Stimulated activated CD4-positive, alpha-beta T cell treated with anti-CD3 and anti-CD28 coated beads, Interleukin-4, amount 100 ng/mL, for 48 hours (primary cell): ENCODE measurements at regions not wholly inside any gene's neighbourhood (a gene's known extent, or its start where the extent isn't known, plus 50 kb on each side); places are given as distances from the start of the nearest gene placed in this dataset.

ENCODE experiments used
- DNase-seq, 2 donors: peaks; one replicate each; pipeline ENCODE4 v3.0.0-alpha.2; 2020; ENCODE audit warnings: low read depth in 2 of 2

- no peak for DNase-seq
These were observed 512.0 kb downstream of the CMPK2 start for GRCh38 chr2:6353669-6354068.

DNA sequence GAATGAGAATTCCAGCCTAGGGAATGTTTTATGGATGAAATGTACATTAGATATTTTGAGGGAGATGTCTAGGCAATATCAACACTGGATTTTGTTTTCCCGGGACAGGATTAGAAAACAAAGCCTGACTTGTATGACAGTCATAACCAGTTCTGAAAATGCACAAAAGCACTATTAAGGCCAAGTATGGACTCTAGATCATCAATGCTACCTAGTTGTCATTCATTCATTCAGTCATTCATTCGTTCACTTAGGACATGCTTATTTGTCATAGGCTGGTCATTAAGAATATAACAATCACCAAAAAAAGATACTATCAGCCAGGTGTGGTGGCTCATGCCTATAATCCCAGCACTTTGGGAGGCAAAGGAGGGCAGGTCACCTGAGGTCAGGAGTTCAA is 511.2 kb downstream of the CMPK2 start:
- DNase-seq, result no peak

DNA sequence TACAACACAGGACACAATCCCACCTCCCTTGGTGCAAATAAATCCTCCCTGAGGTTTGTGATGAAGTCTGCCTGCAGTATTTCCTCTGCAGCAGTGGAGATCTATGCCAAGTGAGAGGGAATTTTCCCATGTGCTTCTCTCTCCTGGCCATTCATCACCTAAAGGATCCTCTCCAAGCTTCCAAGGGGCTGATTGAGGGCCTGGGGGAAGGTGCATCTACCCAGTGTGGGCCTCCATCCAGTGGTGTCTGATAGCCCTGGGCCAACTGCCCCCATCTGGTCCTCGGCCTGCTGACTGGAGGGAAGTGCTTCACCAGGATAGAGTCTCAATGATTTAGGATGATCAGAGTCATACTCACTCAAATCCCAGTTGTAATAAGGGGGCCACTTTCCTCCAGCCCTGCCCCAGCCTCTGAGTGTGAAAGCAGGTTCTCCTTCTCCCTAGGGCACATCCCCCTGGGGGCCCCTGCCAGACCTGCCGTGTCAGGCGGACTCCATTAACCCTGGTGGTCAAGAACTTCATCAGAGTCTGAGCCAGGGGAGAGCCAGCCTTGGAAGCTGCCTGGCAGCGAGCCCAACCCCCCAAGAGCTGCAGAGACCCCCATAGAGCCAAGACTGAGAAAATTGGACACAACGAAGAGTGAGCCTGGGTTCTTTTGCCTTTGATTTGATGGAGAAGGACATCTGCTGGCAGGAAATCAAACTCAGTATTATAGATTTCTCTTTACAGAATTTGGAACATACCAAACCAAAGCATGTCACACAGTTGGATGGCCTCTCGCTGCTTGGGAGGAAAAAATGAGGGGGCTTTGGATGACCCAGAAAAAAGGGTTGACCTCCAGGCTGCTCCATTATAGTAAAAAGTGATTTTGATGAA is 509.6 kb downstream of the CMPK2 start:
- no peak for DNase-seq

GRCh38 chr2:6358546-6358945 is 507.2 kb downstream of the CMPK2 start:
- no peak for DNase-seq

DNA sequence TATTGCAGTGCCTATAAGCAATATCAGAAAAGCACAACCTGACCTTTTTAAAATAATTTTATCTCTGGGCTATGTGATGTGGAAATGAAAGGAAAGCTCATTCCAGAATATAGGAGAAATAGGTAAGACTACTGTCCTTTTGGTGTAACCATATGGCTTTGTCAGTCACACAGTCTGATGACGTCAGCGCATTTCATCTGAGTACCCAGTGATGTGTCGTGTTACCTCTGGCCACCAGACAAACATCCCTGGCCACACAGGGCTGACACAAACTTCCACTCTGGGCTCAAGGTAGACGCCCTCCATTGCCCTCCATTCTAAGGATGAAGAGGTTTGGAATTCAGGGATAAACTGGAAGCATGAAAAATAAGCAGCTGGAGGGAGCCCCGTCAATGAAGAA is 506.7 kb downstream of the CMPK2 start:
- DNase-seq, result no peak

GRCh38 chr2:6359964-6360363 is 505.7 kb downstream of the CMPK2 start:
- no peak for DNase-seq

- no peak for DNase-seq
These were observed 502.8 kb downstream of the CMPK2 start for GRCh38 chr2:6362671-6363450.

GRCh38 chr2:6368281-6368680 is 497.4 kb downstream of the CMPK2 start:
- DNase-seq, result no peak

GRCh38 chr2:6369266-6369665 is 496.4 kb downstream of the CMPK2 start:
- DNase-seq, result no peak

DNA sequence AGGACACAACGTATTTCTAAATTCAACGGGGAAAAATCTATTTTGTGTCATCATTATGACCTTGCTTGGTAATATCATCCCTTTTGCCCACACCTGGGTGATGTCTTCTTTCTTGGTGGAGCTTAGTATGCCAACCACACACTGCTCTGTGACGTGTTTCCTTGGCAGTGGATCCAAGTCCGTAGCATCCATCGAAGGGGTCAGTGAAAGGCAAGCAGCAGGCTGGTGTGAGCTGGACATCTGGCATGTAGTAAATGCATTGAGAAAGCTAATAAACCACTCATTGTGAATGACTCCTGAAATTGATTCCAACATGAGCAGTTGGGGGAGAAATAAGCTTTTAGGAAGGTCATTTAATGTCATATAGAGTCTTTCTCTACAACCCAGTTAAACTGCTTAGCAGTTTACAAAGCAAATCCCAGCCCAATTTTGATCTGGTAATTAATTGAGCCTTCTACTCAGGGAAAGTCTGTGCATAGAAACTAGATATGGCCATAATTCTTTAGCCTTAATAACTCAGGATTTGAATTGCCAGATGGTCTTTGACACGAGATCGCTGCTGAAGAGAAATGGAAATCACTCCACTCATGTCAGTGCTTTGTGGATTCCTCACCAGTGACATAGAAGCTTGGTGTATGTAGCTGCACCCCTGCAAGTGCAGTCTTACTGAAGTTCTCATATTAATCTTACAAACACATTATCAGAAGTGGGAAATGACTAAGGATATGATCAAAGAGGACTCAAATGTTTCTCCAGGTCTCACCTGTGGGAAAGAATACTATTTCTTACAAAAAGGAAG is 494.8 kb downstream of the CMPK2 start:
- no peak for DNase-seq

GRCh38 chr2:6372317-6372901 is 493.3 kb downstream of the CMPK2 start:
- no peak for DNase-seq

- DNase-seq, result no peak
These were observed 484.4 kb downstream of the CMPK2 start for GRCh38 chr2:6381326-6381725.

GRCh38 chr2:6384341-6384740 is 481.4 kb downstream of the CMPK2 start:
- no peak for DNase-seq

- no peak for DNase-seq
These were observed 473.4 kb downstream of the CMPK2 start for GRCh38 chr2:6392354-6392753.

DNA sequence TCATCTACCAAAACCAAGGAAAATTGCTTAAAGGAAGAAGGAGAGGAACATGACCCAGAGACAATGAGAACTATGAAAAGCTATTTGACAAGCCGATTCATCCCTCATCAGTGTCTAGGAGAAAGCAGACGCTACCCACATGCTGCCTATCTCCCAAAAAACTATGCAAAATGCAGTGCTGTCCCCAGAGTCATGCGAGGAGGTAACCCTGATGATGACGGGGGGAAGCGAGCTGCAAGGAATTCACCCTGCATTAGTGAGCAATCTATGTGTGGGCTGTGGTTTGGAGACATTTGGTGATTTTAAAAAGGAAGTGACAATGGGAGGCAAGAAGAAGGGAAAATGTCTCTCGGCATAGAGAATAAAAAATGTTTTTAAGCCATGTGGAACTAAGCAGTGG is 472.7 kb downstream of the CMPK2 start:
- DNase-seq, result no peak

DNA sequence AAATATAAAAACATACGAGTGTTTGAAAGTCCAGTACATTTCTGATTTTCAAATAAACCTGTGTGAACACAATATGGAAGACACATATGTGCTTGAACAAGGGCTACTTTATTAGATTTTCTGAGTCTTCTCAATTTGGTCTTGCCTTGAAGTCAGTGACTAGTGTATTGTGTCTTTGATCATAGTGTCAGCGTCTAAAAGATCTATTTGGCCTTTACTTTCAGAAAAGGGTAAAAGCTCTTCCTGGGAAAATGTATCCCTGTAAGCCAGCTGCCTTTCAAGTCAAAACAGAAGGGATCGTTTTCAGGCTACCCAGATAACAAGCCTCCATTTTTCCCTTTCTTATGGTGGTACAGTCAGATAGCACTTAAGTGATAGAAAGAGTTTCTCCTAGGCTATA is 471.9 kb downstream of the CMPK2 start:
- DNase-seq, result no peak

DNA sequence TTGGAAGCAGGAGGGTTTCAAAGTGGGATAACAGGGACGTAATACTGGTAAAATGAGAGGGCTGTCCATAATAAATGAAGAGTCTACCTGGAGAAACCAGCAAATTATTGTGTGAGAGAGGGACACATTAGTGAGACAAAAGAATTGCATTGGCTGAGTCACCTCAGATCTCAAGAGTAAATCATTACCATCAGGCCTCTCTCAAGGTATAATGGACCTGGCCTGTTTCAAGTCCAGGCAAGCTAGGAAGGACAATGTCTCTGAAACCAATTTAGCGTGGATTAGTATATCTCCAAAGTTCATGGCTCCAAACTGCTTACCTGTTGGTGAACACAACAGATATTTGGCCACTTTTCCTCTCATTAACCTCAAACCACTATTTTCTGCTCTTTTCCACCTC is 471.4 kb downstream of the CMPK2 start:
- no peak for DNase-seq

GRCh38 chr2:6398421-6398820 is 467.3 kb downstream of the CMPK2 start:
- no peak for DNase-seq

DNA sequence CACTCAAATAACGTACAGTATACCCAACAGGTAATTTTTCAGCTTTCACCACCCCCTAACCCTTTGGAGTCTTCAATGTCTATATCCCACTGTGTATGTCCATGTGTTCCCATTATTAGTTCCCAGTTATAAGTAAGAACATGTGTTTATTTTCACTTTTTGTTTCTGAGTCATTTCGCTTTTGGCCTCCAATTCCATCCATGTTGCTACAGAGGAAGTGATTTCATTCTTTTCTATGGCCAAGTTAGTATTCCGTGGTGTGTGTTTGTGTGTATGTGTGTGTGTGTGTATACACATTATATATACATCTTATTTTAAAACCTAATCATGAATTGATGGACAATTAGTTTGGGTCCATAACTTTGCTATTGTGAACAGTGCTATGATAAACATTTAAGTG is 464.4 kb downstream of the CMPK2 start:
- no peak for DNase-seq

DNA sequence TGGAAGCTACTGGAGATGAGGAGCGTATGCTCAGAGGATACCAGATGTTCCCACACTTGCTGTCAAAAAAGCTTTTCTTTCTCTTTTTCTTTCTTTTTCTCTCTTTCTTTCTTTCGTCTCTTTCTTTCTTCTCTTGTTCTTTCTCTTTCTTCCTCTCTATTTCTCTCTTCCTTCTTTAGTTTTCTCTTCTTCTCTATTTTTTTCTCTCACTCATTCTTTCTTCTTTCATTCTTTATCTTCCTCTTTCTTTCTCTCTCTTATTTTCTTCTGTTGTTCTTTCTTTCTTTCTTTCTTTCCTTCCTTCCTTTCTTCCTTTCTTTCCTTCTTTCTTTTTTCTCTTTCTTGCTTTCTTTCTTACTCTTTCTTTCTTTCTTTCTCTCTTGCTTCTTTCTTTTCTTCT is 457.6 kb downstream of the CMPK2 start:
- no peak for DNase-seq

DNA sequence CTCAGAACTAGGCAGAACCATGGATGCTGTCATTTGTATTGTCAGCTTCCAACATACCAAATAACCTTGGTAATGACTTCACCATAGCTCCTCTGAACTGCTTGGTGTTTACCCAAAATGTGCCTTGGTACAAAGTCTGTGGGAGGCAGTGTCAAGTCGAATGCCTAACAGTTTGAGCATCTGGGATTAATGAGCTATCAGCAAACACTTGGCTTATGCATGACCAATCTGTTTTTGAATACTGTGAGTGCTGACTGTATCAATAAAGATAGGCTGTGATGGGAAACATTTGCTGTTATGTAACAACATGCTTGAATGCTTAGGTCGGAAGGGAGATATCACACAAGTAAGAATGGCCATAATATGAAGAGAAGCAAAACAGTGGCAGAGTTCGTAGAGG is 455.4 kb downstream of the CMPK2 start:
- no peak for DNase-seq

DNA sequence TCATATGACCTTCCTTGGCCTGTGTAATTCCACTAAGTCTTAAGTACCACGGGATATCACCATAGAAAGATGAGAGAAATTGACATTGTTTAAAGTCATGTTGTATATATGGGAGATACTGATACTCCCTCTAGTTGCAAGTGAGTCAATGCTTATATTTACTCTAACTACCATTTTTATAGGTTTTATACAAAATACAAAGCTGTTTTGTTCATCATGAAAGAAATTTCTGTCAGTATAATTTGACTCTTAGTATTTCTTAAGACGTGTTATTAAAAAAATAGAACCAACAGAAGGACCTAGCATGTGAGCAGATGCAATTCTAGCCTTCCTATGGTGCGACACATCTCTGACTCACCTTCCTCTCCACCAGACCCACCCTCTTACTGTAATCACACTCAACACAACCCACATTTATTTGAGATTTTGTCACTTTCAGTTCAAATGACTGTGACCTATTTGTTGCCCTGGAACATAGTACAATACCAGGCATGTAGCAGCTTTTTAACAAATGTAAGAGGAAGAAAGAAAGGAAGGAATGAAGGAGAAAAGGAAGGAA is 453.1 kb downstream of the CMPK2 start:
- DNase-seq, result no peak
